ENCODE measurements at regions not wholly inside any gene's neighbourhood (a gene's known extent, or its start where the extent isn't known, plus 50 kb on each side); places are given as distances from the start of the nearest gene placed in this dataset.

GRCh38 chr7:34222722-34223121 lies 317.4 kb downstream of the BMPER start:
- TF ChIP-seq CTCF (IDR thresholded peaks at IDR 0.05), result no peak
- TF ChIP-seq POLR2AphosphoS5 (IDR thresholded peaks at IDR 0.05), result no peak
